Spleen (tissue), 11 donors: ENCODE measurements at regions not wholly inside any gene's neighbourhood (a gene's known extent, or its start where the extent isn't known, plus 50 kb on each side); places are given as distances from the start of the nearest gene placed in this dataset.

Source experiments
- DNase-seq: peaks from one replicate; pipeline ENCODE4 v3.0.0-alpha.2; 2020
- H3K27ac ChIP-seq, 8 donors: fragments of 200-600 bp; sonication (generic) in 7 of 8; 1 replicate in 4 of 8; 2 replicates in 4 of 8; pipeline versions ENCODE4 v1.5.0 to v1.8.0; 2016 to 2021; ENCODE audit warnings: inconsistent platforms in 4 of 8, mild to moderate bottlenecking in 4 of 8, moderate library complexity in 1 of 8
- H3K27me3 ChIP-seq, 7 donors: fragments of 200-600 bp; sonication (generic) in 6 of 7; replicated peaks in 1 of 7; 1 replicate in 4 of 7; 2 replicates in 3 of 7; pipeline versions ENCODE4 v1.5.0 to v1.8.0; 2016 to 2021; ENCODE audit warnings: inconsistent platforms in 3 of 7, mild to moderate bottlenecking in 1 of 7
- H3K36me3 ChIP-seq, 6 donors: fragments of 200-600 bp; sonication (generic) in 5 of 6; 1 replicate in 4 of 6; 2 replicates in 2 of 6; pipeline versions ENCODE4 v1.5.0 to v1.8.0; 2016 to 2021; ENCODE audit warnings: inconsistent platforms in 2 of 6
- H3K4me1 ChIP-seq, 6 donors: fragments of 200-600 bp; sonication (generic) in 5 of 6; 1 replicate in 3 of 6; 2 replicates in 3 of 6; pipeline versions ENCODE4 v1.5.0 to v1.8.0; 2016 to 2021; ENCODE audit warnings: inconsistent platforms in 3 of 6
- H3K4me3 ChIP-seq, 8 donors: fragments of 200-600 bp; sonication (generic) in 7 of 8; 1 replicate in 4 of 8; 2 replicates in 4 of 8; pipeline versions ENCODE4 v1.5.0 to v1.8.0; 2016 to 2021; ENCODE audit warnings: inconsistent platforms in 4 of 8, mild to moderate bottlenecking in 4 of 8, moderate library complexity in 2 of 8
- H3K9me3 ChIP-seq, 8 donors: fragments of 200-600 bp; sonication (generic) in 7 of 8; 1 replicate in 4 of 8; 2 replicates in 4 of 8; pipeline versions ENCODE4 v1.5.0 to v1.8.0; 2016 to 2021; ENCODE audit warnings: inconsistent platforms in 4 of 8
- POLR2A ChIP-seq, 3 donors: fragments of 450-650 bp; IDR thresholded peaks; one replicate each; pipeline ENCODE4 v1.5.1; 2017; ENCODE audit warnings: antibody characterized with exemption in 3 of 3, mild to moderate bottlenecking in 1 of 3
- POLR2AphosphoS5 ChIP-seq, 3 donors: sonication (generic); formaldehyde crosslinking; IDR thresholded peaks; one replicate each; pipeline ENCODE4 v1.5.1; 2017; ENCODE audit warnings: antibody characterized with exemption in 3 of 3
- WGBS, 5 donors: extraction: QIAGEN DNeasy Blood & Tissue Kit in 3 of 5; methylation state at CpG; one replicate each; pipeline versions ENCODE4 v1.1.5 to v1.1.7; 2013 to 2018; 5-methylcytosine and 5-hydroxymethylcytosine counted together
- intact Hi-C: fragments of 100-400 bp; cut with DNase I; formaldehyde crosslinking; loops from one replicate; pipeline ENCODE4 v1.15.0; 2023; ENCODE audit warnings: low total_unique reads
- TF ChIP-seq, protein P1 (sequence below), 11 experiments: fragments of 200-600 bp in 7 of 11; fragments of 450-650 bp in 4 of 11; sonication (generic) in 4 of 11; IDR thresholded peaks in 8 of 11; conservative IDR thresholded peaks in 3 of 11; 1 replicate in 7 of 11; 2 replicates in 4 of 11; pipeline versions ENCODE4 v1.4.0 to v1.8.0; 2016 to 2021; ENCODE audit warnings: antibody characterized with exemption in 11 of 11, inconsistent platforms in 4 of 11, mild to moderate bottlenecking in 1 of 11
- donor health status: healthy with polysubstance abuse.
- donor health status: DM: no; HTN: no; CAD: no; lungs with moderate emphysema.
- donor health status: DM: no; HTN: no; CAD: no.
- donor health status: Bipolar disorder and iron deficiency.
- donor health status: healthy.
- donor health status: DM: no; HTN: no; CAD: no.
- donor health status: DM: yes; HTN: yes; CAD: no.

DNA sequence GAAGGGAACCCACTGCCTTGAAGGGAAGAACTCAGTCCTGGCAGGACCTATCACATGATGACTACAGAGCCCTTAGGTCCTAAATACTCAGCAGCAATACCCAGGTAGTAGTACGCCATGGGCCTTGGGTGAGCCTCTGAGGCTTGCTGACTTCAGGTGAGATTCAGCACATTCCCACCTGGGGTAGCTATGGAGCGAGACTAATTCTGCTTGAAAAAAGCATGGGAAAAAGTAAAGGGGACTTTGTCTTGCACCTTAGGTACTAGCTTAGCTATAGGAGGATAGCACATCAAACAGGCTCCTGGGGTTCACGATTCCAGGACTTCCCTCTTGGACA is 98.2 kb upstream of the MEOX2 start:
- no peak for DNase-seq
- 83 to 93% (median 85%) methylated on average over 3 of the region's 3 CpGs for WGBS, 5 donors
- Histone ChIP-seq H3K9me3 (no peaks in the 10 kb centered on the region), H3K4me1 (no peaks in the 10 kb centered on the region), H3K36me3 (no peaks in the 10 kb centered on the region), H3K27me3 (no peaks in the 10 kb centered on the region), H3K4me3 (no peak overlapping the region), H3K27ac (no peak overlapping the region)
- TF ChIP-seq POLR2AphosphoS5 (IDR thresholded peaks at IDR 0.05), result no peak
- TF ChIP-seq, protein P1, sequence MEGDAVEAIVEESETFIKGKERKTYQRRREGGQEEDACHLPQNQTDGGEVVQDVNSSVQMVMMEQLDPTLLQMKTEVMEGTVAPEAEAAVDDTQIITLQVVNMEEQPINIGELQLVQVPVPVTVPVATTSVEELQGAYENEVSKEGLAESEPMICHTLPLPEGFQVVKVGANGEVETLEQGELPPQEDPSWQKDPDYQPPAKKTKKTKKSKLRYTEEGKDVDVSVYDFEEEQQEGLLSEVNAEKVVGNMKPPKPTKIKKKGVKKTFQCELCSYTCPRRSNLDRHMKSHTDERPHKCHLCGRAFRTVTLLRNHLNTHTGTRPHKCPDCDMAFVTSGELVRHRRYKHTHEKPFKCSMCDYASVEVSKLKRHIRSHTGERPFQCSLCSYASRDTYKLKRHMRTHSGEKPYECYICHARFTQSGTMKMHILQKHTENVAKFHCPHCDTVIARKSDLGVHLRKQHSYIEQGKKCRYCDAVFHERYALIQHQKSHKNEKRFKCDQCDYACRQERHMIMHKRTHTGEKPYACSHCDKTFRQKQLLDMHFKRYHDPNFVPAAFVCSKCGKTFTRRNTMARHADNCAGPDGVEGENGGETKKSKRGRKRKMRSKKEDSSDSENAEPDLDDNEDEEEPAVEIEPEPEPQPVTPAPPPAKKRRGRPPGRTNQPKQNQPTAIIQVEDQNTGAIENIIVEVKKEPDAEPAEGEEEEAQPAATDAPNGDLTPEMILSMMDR (IDR thresholded peaks at IDR 0.05 in 8 of 11, conservative IDR thresholded peaks at IDR 0.05 in 3 of 11), result no peak
- TF ChIP-seq POLR2A (IDR thresholded peaks at IDR 0.05), result no peak
- intact Hi-C loops, result no loop called here

DNA sequence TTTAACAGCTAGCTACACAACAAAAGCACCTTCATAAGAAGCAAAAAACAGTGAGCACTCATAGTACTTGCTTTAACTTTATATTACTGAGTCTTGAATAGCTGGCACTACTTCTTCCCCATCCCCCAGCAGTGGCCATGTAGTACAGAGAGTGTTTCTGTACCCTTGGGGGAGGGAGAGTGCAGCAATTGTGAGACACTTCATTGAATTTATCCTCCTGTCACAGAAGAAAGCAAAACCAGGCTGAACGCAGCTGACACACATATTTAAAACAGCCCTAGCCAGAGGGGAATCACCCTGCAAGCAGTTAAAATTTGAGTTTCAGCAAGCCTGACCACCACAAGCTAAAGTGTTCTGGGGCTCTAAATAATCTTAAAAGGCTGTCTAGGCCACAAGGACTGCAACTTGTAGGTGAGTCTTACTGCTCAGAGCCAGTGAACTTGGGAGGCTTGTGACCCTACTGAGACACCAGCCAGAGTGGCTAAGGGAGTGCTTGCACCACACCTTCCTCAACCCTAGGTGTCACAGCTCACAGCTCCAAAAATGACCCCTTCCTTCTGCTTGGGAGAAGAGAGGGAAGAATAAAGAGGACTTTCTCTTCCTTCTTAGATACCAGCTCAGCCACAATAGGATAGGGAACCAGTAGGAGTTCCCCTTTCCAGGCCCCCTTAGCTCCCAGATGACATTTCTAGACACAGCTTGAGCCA is 97.7 kb upstream of the MEOX2 start:
- H3K4me3 ChIP-seq, result no peak overlapping the region
- no peaks in the 10 kb centered on the region for H3K9me3 ChIP-seq
- no peaks in the 10 kb centered on the region for H3K36me3 ChIP-seq
- no peaks in the 10 kb centered on the region for H3K27me3 ChIP-seq
- TF ChIP-seq POLR2A (IDR thresholded peaks at IDR 0.05) (no peak), POLR2AphosphoS5 (IDR thresholded peaks at IDR 0.05) (no peak)
- TF ChIP-seq, protein P1 (IDR thresholded peaks at IDR 0.05 in 8 of 11, conservative IDR thresholded peaks at IDR 0.05 in 3 of 11), result no peak
- 67 to 89% (median 76%) methylated on average over 1 of the region's 1 CpG for whole genome bisulfite sequencing, 5 donors
- H3K4me1 ChIP-seq, result no peaks in the 10 kb centered on the region
- H3K27ac ChIP-seq, result no peak overlapping the region
- intact Hi-C loops, result no loop called here
- DNase-seq, result no peak

DNA sequence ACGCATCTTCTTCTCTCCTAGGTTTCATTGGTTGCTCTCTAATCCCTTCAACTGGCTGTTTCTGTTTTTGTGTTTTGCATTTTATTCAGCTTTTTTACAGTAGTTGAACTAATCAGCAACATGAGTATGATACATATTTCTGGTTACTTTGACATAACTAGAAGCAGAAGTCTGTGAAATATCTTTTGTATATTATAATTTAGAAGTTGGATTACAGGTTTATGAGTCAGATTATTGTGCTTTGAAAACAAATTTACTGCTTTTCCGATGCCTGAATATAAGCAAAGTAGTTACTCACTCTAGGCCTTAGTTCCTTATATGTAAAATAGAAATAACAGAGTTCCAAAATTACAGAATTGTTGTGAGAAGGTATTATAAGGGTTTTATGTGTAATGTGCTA is 96.2 kb upstream of the MEOX2 start:
- Histone ChIP-seq H3K9me3 (no peaks in the 10 kb centered on the region), H3K36me3 (no peaks in the 10 kb centered on the region)

DNA sequence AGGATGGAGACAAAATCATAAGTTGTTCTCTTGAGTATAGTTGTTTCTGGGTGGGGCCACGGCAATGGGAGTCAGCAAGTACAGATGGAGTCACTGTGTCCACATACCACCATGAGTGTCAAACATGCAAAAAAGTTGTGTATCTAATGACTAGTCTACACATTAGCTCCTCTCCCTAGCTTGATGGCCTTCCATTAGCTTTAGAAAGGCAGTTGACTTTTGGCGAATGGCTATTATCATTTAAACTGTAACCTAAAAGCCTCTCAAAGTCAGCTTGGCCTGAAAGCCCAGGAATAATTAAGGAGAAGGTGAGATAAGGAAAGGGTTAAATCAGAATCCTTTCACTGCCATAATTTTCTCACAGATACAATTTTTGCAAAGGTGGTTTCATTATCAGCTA is 95.5 kb upstream of the MEOX2 start:
- H3K9me3 ChIP-seq, result no peaks in the 10 kb centered on the region
- H3K4me1 ChIP-seq, result no peaks in the 10 kb centered on the region
- H3K27me3 ChIP-seq, result no peaks in the 10 kb centered on the region
- no peak for TF ChIP-seq POLR2AphosphoS5 (IDR thresholded peaks at IDR 0.05)
- TF ChIP-seq POLR2A (IDR thresholded peaks at IDR 0.05), result no peak
- TF ChIP-seq, protein P1 (IDR thresholded peaks at IDR 0.05 in 8 of 11, conservative IDR thresholded peaks at IDR 0.05 in 3 of 11), result no peak
- WGBS, 5 donors, result 85 to 94% (median 92%) methylated on average over 2 of the region's 2 CpGs
- no peak for DNase-seq
- no peak overlapping the region for H3K27ac ChIP-seq
- no peaks in the 10 kb centered on the region for H3K36me3 ChIP-seq
- intact Hi-C loops, result no loop called here
- H3K4me3 ChIP-seq, result no peak overlapping the region

More for the DNA sequence above, 96.2 kb upstream of the MEOX2 start:
- intact Hi-C loops, result no loop called here
- no peaks in the 10 kb centered on the region for H3K4me1 ChIP-seq
- no peak for TF ChIP-seq POLR2A (IDR thresholded peaks at IDR 0.05)
- TF ChIP-seq, protein P1 (IDR thresholded peaks at IDR 0.05 in 8 of 11, conservative IDR thresholded peaks at IDR 0.05 in 3 of 11), result no peak
- H3K27ac ChIP-seq, result no peak overlapping the region
- H3K4me3 ChIP-seq, result no peak overlapping the region
- DNase-seq, result no peak
- no peaks in the 10 kb centered on the region for H3K27me3 ChIP-seq
- WGBS, 5 donors, result 87 to 95% (median 91%) methylated on average over 2 of the region's 2 CpGs
